Heart left ventricle (tissue), 13 donors: ENCODE measurements at regions not wholly inside any gene's neighbourhood (a gene's known extent, or its start where the extent isn't known, plus 50 kb on each side); places are given as distances from the start of the nearest gene placed in this dataset.

ENCODE experiments used
- CTCF ChIP-seq, 12 donors: fragments of 200-600 bp; sonication (generic) in 4 of 12; IDR thresholded peaks; one replicate each; pipeline versions ENCODE4 v1.5.0 to v1.8.0; 2018 to 2022; ENCODE audit warnings: antibody characterized with exemption in 12 of 12, mild to moderate bottlenecking in 5 of 12
- POLR2A ChIP-seq, 2 donors: fragments of 450-650 bp; IDR thresholded peaks; one replicate each; pipeline ENCODE4 v1.6.1; 2017; ENCODE audit warnings: antibody characterized with exemption in 2 of 2, mild to moderate bottlenecking in 2 of 2, moderate library complexity in 2 of 2
- donor health status: ischemic (EF 13 %, LVEDD 7.1; RV severe dilation, severe dysfunction).
- donor health status: DM: no; HTN: yes; CAD: no.
- donor health status: DM: no; HTN: no; CAD: no.
- donor health status: ischemic (EF 25% LVEDD 6.9; RV normal size, moderate dysfunction).
- donor health status: ischemic (EF 25% LVEDD 5.7; RV mildly dilated, moderate dysfunction).
- donor health status: ischemic (EF 35%, LVEDD 5.7; RV mildly dilated, moderate dysfunction).
- donor health status: nonischemic (EF 11% LVEDD 7.7; RV severe dilation, severe dysfunction).
- donor health status: DM: yes; HTN: yes; CAD: no.
- donor health status: PGD.
- donor health status: ischemic (EF 29% LVEDD 5.4; RV normal size, mild dysfunction).
- donor health status: nonischemic (EF 23%, LVEDD 6.1; RV moderate dilation, normal function).

- no peak for TF ChIP-seq POLR2A (IDR thresholded peaks at IDR 0.05)
- TF ChIP-seq CTCF (IDR thresholded peaks at IDR 0.05): no peak
Measured at GRCh38 chr1:79207786-79208185, 201.3 kb upstream of the ADGRL4 start.
